ENCODE measurements at regions not wholly inside any gene's neighbourhood (a gene's known extent, or its start where the extent isn't known, plus 50 kb on each side); places are given as distances from the start of the nearest gene placed in this dataset.

DNA sequence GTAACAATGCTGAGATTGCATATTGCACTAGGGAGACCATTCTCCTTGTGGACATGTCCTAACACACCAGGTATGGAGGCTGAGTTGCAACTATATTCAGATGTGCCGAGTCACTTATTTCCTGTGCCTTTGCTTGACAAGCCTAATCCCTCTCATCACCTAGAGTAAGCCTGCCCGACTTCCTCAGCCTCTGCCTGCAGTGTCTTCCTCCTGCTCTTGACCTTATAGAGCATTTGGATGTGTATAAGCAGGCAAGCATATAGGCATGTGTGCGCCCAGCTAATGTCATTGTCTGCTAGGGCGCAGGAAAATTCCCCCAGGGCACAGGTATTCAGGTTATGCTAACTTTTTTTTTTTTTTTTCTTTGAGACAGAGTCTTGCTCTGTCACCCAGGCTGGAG lies 316.9 kb downstream of the CDH2 start:
- Histone ChIP-seq H2BK5ac (ENCODE audit: low read depth, low read length, poor library complexity, severe bottlenecking) (no peak overlapping the region), H3K14ac (replicated peaks; ENCODE audit: low read depth, low read length) (no peak overlapping the region), H4K8ac (ENCODE audit: low read depth in 2 of 2, low read length in 2 of 2) (no peak overlapping the region), H3K23ac (ENCODE audit: low read depth, low read length) (no peak overlapping the region), H2BK20ac (ENCODE audit: low read depth, low read length) (no peak overlapping the region), H2AK5ac (ENCODE audit: low read depth, low read length) (no peak overlapping the region), H4K20me1 (ENCODE audit: insufficient read depth, low read length) (no peaks in the 10 kb centered on the region), H3K4me2 (ENCODE audit: low read depth, low read length) (no peak overlapping the region), H2BK15ac (ENCODE audit: low read depth, low read length) (no peak overlapping the region), H2BK120ac (ENCODE audit: low read depth, low read length) (no peak overlapping the region), H4K91ac (ENCODE audit: insufficient read depth, low read depth, low read length) (no peak overlapping the region), H4K5ac (ENCODE audit: low read depth, low read length) (no peak overlapping the region), H3K4me1 (ENCODE audit: control insufficient read depth, insufficient read depth, low read length) (no peaks in the 10 kb centered on the region), H2AFZ (replicated peaks; ENCODE audit: low read length, poor library complexity) (no peak overlapping the region), H3K9ac (ENCODE audit: low read depth, low read length) (no peak overlapping the region), H3K4ac (ENCODE audit: low read depth, low read length) (no peak overlapping the region), H3K18ac (ENCODE audit: low read depth, low read length) (no peak overlapping the region), H3K36me3 (ENCODE audit: control insufficient read depth, insufficient read depth, low read length) (no peaks in the 10 kb centered on the region), H3K79me1 (ENCODE audit: low read depth in 1 of 2, low read length in 2 of 2) (no peaks in the 10 kb centered on the region), H3K56ac (ENCODE audit: extremely low read depth, insufficient read depth, low read length) (no peak overlapping the region), H3K4me3 (ENCODE audit: insufficient read depth, low read depth, low read length) (no peak overlapping the region), H3K27ac (ENCODE audit: insufficient read depth, low read length) (no peak overlapping the region), H3K27me3 (ENCODE audit: control insufficient read depth, insufficient read depth, low read length) (no peaks in the 10 kb centered on the region), H3K9me1 (ENCODE audit: insufficient read depth, low read length) (no peaks in the 10 kb centered on the region), H3K9me3 (ENCODE audit: control insufficient read depth, insufficient read depth, low read length) (no peaks in the 10 kb centered on the region), H2AK9ac (replicated peaks; ENCODE audit: low read depth, low read length, poor library complexity) (no peak overlapping the region)
- in situ Hi-C loops (cut with MboI; ENCODE audit: low sequenced_read_pairs) = no loop called here
- ChIA-PET POLR2A (ENCODE audit: unreplicated experiment) (no interaction called here), CTCF (no interaction called here)
- no peak for DNase-seq
- BruUV-seq (replicated peaks) = no TSS peak
- dilution Hi-C loops (cut with HindIII; ENCODE audit: low sequenced_read_pairs, unreplicated experiment) = no loop called here
- no CpG with 5 or more reads among the region's 4 CpGs for WGBS, 2 experiments (ENCODE audit: extremely low coverage in 2 of 2, insufficient read length in 1 of 2)
- intact Hi-C loops (cut with micrococcal nuclease) = no loop called here
- no peak; the same call in 1 of the 2 replicates for ATAC-seq (ENCODE audit: low read depth)
- TF ChIP-seq MXI1 (IDR thresholded peaks at IDR 0.05; ENCODE audit: borderline replicate concordance, low read depth, low read length) (no peak), MAFK (IDR thresholded peaks at IDR 0.05; ENCODE audit: low read depth, low read length) (0 out of 2 replicates have a peak, but pooled peaks have one; percentile 19)
